Neural crest cell (in vitro differentiated cells): ENCODE measurements at regions not wholly inside any gene's neighbourhood (a gene's known extent, or its start where the extent isn't known, plus 50 kb on each side); places are given as distances from the start of the nearest gene placed in this dataset.

Experiments
- DNase-seq: peaks from one replicate; pipeline ENCODE4 v3.0.0; 2021; ENCODE audit warnings: low read depth, mixed read lengths, low spot score
- H3K27ac Mint-ChIP-seq: one replicate; pipeline ENCODE4 v1.8.0; 2021; ENCODE audit warnings: mild to moderate bottlenecking, mixed read lengths; ENCODE audit not compliant: unreplicated experiment
- H3K27me3 Mint-ChIP-seq: 2 replicates; pipeline ENCODE4 v1.8.0; 2021; ENCODE audit warnings: low read depth, mild to moderate bottlenecking, mixed read lengths
- H3K36me3 Mint-ChIP-seq: 2 replicates; pipeline ENCODE4 v1.8.0; 2021; ENCODE audit warnings: low read depth, mild to moderate bottlenecking, mixed read lengths
- H3K4me1 Mint-ChIP-seq: 2 replicates; pipeline ENCODE4 v1.8.0; 2021; ENCODE audit warnings: mixed read lengths
- H3K4me3 Mint-ChIP-seq: one replicate; pipeline ENCODE4 v1.8.0; 2021; ENCODE audit warnings: mild to moderate bottlenecking, mixed read lengths
- H3K9me3 Mint-ChIP-seq: 2 replicates; pipeline ENCODE4 v1.8.0; 2021; ENCODE audit warnings: mixed read lengths
- TF ChIP-seq, protein P1 (sequence below): fragments of 200-600 bp; sonication (generic); conservative IDR thresholded peaks from 2 replicates; pipeline ENCODE4 v1.5.0; 2021; ENCODE audit warnings: antibody characterized with exemption, mild to moderate bottlenecking

DNA sequence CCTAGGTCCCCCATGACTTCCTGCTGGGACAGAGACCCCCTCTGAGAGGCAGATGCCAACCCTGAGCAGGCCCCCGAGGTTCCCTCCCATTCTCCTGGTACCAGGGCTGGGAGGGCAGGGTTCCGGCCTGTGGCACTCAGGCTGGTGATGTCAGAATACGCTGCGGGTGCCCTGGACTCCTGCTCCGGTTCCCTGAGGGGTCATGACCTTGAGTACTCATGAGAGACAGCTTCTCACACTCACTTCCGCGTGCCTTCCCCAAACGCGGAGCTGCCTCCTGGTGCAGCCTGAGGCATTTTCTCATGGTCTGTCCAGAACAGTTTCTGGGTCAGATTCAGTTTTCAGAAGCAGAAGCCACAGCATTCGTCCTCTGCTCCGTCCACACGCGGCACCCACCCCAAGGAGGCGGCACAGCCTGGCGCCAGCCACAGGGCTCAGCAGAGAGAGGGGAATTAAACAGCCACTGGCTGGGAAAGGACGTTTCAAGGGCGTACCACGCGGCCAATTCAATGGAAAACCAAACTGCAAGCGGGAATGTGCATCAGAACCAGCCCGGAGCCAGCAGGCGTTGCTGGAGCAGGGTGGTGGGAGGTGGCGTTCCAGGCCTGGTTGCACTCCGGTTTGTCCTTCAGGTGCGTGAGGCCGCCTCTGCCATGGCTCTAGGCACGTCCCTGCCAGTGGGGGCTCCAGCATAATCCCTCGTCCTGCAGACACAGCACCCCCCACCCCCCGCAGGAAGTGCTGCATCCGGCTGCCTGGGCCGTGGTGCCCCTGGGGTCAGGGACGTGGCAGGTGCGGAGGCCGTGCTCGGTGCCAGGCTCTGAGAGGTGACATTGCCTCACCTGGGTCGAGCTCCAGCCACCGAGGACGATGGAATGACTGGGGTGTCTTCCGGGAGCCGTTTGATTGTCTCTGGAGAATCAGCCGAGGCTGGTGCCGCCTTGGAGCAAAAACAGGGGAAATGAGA, 58.3 kb upstream of the BHLHE23 start:
- H3K4me1 Mint-ChIP-seq: peaks cover 18% of the 10 kb centered on the region
- H3K36me3 Mint-ChIP-seq: no peaks in the 10 kb centered on the region
- H3K27ac Mint-ChIP-seq: no peak overlapping the region
- DNase-seq: no peak
- H3K27me3 Mint-ChIP-seq: peaks cover 14% of the 10 kb centered on the region
- TF ChIP-seq, protein P1, sequence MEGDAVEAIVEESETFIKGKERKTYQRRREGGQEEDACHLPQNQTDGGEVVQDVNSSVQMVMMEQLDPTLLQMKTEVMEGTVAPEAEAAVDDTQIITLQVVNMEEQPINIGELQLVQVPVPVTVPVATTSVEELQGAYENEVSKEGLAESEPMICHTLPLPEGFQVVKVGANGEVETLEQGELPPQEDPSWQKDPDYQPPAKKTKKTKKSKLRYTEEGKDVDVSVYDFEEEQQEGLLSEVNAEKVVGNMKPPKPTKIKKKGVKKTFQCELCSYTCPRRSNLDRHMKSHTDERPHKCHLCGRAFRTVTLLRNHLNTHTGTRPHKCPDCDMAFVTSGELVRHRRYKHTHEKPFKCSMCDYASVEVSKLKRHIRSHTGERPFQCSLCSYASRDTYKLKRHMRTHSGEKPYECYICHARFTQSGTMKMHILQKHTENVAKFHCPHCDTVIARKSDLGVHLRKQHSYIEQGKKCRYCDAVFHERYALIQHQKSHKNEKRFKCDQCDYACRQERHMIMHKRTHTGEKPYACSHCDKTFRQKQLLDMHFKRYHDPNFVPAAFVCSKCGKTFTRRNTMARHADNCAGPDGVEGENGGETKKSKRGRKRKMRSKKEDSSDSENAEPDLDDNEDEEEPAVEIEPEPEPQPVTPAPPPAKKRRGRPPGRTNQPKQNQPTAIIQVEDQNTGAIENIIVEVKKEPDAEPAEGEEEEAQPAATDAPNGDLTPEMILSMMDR: no peak
- H3K4me3 Mint-ChIP-seq: no peak overlapping the region
- H3K9me3 Mint-ChIP-seq: peaks cover 4% of the 10 kb centered on the region

DNA sequence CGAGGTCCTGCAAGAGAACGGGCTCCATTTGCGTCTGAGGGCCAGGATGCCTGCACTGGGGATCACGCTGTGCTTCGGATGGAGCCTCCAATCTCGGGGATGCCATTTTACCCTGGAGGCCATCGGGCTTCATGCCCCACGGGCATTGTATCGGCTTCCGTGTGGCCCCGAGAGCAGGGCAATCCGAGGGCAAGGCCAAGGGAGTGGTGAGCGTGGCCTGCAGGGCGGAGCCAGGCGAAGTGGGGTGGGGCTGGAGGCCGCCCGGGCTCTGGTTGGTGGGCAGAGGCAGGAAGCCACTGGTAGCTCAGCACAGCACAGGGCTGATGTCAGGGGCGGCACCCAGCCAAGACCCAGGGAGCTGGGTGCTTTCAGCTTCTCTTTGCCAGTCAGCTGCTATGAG, 57.5 kb upstream of the BHLHE23 start:
- no peak for DNase-seq
- Mint-ChIP-seq H3K36me3 (no peaks in the 10 kb centered on the region), H3K27me3 (peaks cover 9% of the 10 kb centered on the region), H3K4me3 (no peak overlapping the region), H3K27ac (no peak overlapping the region), H3K4me1 (peaks cover 20% of the 10 kb centered on the region), H3K9me3 (peaks cover 4% of the 10 kb centered on the region)
- TF ChIP-seq, protein P1: no peak

DNA sequence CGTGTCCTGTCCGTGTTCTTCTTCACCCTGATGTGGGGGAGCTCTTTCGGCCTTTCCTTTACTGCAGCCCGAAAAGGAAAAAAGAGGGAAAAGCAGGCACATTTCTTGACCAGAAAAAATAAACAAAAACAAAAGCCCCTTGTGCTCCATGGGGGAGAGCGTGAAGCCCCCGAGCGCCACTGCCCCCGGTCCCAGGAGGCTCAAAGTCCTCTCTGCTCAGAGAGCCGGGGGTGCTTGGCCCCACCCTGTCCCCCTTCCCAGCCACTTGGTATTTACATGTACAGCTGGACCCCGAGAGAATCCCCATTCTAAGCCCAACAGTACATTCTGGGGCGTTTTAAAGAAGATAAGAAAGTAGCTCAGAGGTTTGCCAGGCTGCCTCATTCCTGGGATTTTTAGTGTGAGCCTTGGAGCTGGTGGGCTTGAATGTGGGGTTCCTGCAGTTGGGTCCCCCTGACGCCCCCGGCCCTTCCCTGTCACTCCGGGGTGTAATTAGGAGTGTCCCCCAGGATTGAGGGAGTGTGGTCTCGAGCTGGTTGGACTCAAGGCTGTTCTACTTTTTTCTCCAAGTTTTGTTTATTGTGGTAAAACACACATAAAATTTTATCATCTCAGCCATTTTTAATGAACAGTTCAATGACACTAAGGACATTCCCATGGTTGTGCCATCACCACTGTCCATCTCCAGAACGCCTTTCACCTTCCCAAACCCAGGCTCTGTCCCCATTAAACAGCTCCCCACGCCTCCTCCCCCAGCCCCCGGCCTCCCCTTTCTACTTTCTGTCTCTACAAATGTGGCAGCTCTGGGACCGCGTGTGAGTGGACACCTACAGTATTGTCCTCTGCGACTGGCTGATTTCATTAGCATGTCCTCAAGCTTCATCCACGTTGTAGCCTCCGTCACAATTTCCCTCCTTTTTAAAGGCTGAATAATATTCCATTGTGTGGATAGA, 55.7 kb upstream of the BHLHE23 start:
- Mint-ChIP-seq H3K4me1 (peaks cover 20% of the 10 kb centered on the region), H3K4me3 (no peak overlapping the region), H3K27me3 (peaks cover 6% of the 10 kb centered on the region), H3K36me3 (no peaks in the 10 kb centered on the region), H3K27ac (no peak overlapping the region), H3K9me3 (peaks cover 4% of the 10 kb centered on the region)
- TF ChIP-seq, protein P1: no peak
- no peak for DNase-seq

DNA sequence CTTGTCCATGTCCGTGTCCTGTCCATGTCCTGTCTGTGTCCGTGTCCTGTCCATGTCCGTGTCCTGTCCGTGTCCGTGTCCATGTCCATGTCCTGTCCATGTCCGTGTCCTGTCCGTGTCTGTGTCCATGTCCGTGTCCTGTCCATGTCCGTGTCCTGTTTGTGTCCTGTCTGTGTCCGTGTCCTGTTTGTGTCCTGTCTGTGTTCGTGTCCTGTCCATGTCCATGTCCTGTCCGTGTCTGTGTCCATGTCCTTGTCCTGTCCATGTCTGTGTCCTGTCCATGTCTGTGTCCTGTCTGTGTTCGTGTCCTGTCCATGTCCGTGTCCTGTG, 55.0 kb upstream of the BHLHE23 start:
- Mint-ChIP-seq H3K4me3 (no peak overlapping the region), H3K36me3 (no peaks in the 10 kb centered on the region)

More for the DNA sequence above, 55.0 kb upstream of the BHLHE23 start:
- H3K9me3 Mint-ChIP-seq: peaks cover 4% of the 10 kb centered on the region
- H3K27me3 Mint-ChIP-seq: peaks cover 6% of the 10 kb centered on the region
- TF ChIP-seq, protein P1: no peak
- H3K27ac Mint-ChIP-seq: no peak overlapping the region
- no peak for DNase-seq
- peaks cover 16% of the 10 kb centered on the region for H3K4me1 Mint-ChIP-seq
